GM20000 (cell line): ENCODE measurements at regions not wholly inside any gene's neighbourhood (a gene's known extent, or its start where the extent isn't known, plus 50 kb on each side); places are given as distances from the start of the nearest gene placed in this dataset.

Experiments used
- DNase-seq: peaks from one replicate; pipeline ENCODE4 v3.0.0; 2012; ENCODE audit warnings: low spot score
- TF ChIP-seq, protein P1 (sequence below): IDR thresholded peaks from 2 replicates; pipeline ENCODE4 v1.5.1; 2012; ENCODE audit warnings: mild to moderate bottlenecking, control low read depth; ENCODE audit errors: extremely low read depth, missing control alignments

DNA sequence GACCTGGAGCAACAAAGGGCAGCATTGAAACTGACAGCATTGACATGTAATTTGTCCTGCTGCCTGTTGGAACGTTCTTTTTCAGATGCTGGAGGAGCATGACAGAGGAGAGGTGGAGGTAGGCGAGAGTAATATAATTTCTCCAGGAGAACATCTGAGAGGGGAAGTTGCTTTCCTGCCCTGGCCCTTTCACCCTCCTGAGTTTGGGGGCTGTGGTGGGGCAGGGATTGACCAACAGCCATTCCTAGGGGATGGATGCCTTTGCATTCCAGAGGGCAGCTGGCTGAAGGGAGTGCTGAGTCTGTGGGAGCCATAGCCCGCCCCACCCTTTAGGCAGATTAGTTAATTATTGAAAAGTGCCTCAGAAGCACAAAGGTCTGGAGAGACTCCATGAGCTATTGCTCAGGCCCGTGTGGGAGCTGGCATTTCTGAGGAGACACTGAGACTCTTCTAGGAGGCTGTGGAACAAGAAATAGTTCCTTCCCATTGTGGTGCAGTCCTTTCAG is 73.5 kb downstream of the ARF6 start:
- TF ChIP-seq, protein P1, sequence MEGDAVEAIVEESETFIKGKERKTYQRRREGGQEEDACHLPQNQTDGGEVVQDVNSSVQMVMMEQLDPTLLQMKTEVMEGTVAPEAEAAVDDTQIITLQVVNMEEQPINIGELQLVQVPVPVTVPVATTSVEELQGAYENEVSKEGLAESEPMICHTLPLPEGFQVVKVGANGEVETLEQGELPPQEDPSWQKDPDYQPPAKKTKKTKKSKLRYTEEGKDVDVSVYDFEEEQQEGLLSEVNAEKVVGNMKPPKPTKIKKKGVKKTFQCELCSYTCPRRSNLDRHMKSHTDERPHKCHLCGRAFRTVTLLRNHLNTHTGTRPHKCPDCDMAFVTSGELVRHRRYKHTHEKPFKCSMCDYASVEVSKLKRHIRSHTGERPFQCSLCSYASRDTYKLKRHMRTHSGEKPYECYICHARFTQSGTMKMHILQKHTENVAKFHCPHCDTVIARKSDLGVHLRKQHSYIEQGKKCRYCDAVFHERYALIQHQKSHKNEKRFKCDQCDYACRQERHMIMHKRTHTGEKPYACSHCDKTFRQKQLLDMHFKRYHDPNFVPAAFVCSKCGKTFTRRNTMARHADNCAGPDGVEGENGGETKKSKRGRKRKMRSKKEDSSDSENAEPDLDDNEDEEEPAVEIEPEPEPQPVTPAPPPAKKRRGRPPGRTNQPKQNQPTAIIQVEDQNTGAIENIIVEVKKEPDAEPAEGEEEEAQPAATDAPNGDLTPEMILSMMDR = no peak
- no peak for DNase-seq

DNA sequence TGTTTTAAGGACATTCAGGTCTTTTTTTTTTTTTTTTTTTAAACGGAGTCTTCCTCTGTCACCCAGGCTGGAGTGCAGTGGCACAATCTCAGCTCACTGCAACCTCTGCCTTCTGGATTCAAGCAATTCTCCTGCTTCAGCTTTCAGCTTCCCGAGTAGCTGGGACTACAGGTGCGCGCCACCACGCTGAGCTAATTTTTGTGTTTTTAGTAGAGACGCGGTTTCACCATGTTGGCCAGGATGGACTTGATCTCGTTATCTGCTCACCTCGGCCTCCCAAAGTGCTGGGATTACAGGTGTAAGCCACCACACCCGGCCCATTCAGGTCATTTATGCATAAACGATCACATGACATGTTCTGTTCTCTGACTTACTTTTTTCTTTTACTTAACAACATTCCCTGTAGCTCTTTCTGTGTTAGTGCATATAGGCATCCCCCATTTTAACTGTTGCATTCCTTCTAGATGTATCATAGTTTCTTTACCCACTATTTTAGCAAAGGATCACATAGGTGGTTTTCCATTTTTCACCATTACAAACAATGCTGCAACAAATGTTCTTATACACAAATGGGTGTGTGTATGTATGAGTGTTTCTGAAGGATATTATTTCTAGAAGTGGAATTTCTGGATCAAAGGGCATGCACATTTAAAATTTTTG is 74.2 kb downstream of the ARF6 start:
- TF ChIP-seq, protein P1 = no peak
- DNase-seq = no peak

DNA sequence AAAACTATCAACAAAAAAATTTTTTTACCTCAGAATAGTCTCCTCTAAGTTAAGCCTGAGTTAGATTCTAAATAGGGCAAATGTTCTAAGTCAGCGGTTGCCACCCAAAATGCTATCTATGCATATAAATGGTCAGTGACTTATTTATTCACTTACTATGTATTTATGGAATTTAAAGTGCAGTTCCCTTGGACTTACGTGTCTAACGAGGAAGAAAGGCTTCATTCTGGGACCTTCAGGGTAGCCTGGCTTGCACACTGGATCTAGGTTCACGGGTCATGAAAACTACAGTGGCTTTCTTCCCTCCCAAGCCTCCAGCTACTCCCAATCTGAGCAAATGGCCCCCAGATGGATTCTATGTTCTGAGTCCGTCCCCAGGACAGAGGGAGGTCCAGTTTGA is 77.1 kb downstream of the ARF6 start:
- TF ChIP-seq, protein P1 = no peak
- DNase-seq = no peak

DNA sequence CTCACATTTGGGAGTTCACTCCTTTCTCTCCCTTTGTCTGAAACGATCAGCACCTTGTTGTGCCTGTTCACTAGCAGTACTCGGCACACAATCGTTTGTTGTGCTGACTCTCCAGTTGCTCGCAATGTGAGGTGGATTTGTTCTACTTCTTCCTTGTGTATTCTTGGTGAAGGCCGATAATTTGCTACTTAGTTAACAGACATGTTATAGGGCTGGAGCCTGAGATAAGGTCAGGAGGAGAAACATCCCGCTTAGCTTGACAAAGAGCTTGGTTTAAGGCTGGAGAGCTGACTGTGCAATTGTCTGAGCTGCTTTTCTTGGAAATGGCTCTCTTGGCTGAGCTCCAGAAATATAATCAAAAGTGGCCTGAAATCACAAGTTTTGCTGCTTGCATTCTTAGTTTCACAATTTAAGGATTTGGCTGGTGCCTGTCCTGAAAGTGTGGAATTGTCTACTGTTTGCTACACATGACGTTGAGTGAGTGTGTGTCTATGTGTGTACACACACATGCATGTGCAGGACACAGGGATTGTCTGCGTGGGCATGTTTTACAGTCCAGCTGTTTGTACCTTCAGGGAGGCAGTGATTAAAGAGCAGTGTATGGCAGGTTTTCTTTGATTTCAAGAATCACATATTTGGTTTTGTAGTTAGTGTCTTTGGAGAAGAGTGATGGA is 77.7 kb downstream of the ARF6 start:
- DNase-seq = no peak

DNA sequence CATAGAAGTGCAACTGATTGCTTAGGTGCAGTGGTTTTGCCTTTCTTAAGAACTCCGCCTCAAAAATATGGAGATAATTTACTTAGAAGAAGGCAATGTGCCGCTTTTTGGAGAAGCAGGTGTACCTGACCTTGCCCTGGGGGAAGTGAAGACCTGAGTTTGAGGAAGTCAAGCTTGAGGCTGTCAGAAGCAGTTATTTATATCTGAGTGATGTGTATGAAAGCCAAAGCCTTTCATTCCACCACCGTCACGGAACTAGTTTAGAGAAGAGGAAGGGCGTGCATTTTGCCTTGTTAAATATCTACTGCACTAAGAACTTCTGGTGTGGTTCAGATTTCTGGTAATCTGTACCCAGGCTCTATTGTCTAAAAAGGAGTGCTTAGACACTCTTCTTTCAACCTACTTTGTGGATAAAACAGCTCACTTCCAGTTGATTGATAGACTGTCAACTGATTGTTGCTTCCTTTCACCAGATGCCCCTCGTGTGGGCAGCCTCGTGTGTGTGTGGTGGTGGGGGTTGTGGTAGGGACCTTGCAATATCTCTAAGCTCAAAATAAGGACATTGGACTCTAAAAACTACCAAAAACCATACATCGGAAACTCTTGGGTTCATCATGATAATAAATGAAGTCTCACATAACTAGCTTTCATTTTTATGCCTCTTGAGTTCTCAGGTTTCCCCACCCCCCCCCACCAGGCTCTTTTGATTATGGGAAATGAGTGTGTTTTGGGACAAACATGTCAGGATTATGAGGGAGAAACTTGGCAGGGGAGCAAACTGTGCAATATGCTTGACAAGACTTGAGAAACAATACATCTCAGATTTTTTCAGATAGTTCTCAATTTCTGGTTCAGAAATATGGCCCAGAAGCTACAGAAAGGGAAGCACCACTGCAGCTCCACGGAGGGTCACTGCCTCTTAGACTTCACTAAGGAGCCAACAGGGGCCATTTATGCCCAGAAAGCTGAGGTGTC is 78.6 kb downstream of the ARF6 start:
- DNase-seq = peak; percentile 61
- TF ChIP-seq, protein P1 = no peak

More for the DNA sequence above, 77.7 kb downstream of the ARF6 start:
- TF ChIP-seq, protein P1 = no peak

DNA sequence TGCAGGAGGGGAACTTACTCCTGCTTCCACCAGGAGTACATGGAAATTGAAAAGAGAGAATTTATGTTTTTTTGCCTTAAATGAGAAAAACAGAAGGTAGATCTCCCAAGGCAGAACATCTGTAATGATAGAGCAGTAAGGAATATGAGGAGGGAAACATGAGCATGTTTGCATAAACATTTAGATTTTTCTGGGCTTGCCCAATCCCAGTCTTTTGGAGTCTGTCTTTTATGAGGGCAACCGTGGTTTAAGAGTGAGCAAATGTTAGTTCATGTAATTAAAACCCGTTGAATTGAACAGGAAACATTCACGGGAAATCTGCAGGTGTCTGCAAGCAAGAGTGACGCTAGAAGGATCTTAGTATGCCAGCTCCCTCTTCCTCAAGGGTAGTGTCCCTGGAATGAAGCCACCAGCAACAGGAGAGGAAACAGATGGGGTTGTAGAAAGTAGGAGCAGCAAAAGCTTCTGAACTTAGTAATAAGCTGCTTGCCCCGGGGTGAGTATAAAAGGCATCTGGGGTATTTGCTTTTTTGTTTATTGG is 79.3 kb downstream of the ARF6 start:
- DNase-seq = no peak
- TF ChIP-seq, protein P1 = no peak
